Upper lobe of left lung (tissue), 4 donors: ENCODE measurements at regions not wholly inside any gene's neighbourhood (a gene's known extent, or its start where the extent isn't known, plus 50 kb on each side); places are given as distances from the start of the nearest gene placed in this dataset.
"Not testable (repeated sequence)": the region's sequence is repeated elsewhere in the genome, so short reads cannot be mapped to it uniquely, and the experiment has no call there.

Experiments
- EP300 ChIP-seq, 4 donors: sonication (generic); formaldehyde crosslinking; IDR thresholded peaks; one replicate each; pipeline ENCODE4 v1.5.1; 2017; ENCODE audit warnings: antibody characterized with exemption in 4 of 4, control low read depth in 2 of 4
- POLR2AphosphoS5 ChIP-seq, 2 donors: sonication (generic); formaldehyde crosslinking; IDR thresholded peaks; one replicate each; pipeline ENCODE4 v1.5.1; 2017; ENCODE audit warnings: antibody characterized with exemption in 2 of 2
- TF ChIP-seq, protein P1 (sequence below), 6 experiments: fragments of 450-650 bp in 4 of 6; fragments of 200-600 bp in 2 of 6; sonication (generic) in 2 of 6; IDR thresholded peaks; one replicate each; pipeline ENCODE4 v1.5.1; 2016 to 2019; ENCODE audit warnings: antibody characterized with exemption in 6 of 6

DNA sequence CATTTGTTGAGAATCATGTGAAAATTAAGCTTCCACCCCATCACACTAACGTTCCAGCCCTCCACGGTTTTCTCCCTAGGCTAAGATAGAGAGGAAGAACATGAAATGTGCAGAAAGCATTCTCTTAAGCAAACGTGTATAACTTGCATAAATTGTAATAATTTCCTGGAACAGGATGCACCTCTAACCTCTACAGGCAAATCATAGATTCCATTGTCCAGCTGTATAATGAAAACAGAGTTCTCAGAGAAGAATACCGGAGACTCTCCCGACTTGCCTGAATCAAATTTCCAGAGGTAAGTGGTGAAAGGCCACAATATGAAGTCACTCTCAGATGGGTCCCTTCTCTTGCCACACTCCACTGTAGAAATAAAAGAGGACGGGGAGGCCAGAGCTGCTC, 87.7 kb downstream of the PPIAL4A start:
- not testable (repeated sequence) for TF ChIP-seq EP300, POLR2AphosphoS5 (IDR thresholded peaks at IDR 0.05)
- TF ChIP-seq, protein P1, sequence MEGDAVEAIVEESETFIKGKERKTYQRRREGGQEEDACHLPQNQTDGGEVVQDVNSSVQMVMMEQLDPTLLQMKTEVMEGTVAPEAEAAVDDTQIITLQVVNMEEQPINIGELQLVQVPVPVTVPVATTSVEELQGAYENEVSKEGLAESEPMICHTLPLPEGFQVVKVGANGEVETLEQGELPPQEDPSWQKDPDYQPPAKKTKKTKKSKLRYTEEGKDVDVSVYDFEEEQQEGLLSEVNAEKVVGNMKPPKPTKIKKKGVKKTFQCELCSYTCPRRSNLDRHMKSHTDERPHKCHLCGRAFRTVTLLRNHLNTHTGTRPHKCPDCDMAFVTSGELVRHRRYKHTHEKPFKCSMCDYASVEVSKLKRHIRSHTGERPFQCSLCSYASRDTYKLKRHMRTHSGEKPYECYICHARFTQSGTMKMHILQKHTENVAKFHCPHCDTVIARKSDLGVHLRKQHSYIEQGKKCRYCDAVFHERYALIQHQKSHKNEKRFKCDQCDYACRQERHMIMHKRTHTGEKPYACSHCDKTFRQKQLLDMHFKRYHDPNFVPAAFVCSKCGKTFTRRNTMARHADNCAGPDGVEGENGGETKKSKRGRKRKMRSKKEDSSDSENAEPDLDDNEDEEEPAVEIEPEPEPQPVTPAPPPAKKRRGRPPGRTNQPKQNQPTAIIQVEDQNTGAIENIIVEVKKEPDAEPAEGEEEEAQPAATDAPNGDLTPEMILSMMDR (IDR thresholded peaks at IDR 0.05), result not testable (repeated sequence)
